ENCODE measurements at regions not wholly inside any gene's neighbourhood (a gene's known extent, or its start where the extent isn't known, plus 50 kb on each side); places are given as distances from the start of the nearest gene placed in this dataset.

DNA sequence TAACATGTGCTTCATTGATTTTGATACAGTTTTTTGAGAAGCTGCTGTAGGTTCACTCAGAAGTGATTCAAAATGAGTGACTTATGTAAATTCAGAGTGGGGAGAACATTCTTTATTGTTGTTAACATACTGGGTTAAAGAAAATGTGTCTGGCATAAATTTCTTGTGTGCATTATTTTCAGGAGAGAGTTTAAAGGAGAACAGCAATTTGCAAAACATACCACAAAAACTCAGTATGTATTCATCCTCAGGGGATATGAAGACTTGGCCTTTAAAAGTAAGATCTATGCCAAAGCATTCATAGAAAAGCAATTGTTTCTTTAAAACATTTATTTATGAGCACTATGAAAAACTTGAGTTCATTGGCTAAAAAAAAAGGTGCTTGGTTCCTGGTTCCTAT lies 1089.8 kb downstream of the ROBO2 start:
- no peak for DNase-seq (ENCODE audit: low read depth)
- no peak overlapping the region for H3K4me3 ChIP-seq (ENCODE audit: low read depth, low read length)
- TF ChIP-seq, protein P1, sequence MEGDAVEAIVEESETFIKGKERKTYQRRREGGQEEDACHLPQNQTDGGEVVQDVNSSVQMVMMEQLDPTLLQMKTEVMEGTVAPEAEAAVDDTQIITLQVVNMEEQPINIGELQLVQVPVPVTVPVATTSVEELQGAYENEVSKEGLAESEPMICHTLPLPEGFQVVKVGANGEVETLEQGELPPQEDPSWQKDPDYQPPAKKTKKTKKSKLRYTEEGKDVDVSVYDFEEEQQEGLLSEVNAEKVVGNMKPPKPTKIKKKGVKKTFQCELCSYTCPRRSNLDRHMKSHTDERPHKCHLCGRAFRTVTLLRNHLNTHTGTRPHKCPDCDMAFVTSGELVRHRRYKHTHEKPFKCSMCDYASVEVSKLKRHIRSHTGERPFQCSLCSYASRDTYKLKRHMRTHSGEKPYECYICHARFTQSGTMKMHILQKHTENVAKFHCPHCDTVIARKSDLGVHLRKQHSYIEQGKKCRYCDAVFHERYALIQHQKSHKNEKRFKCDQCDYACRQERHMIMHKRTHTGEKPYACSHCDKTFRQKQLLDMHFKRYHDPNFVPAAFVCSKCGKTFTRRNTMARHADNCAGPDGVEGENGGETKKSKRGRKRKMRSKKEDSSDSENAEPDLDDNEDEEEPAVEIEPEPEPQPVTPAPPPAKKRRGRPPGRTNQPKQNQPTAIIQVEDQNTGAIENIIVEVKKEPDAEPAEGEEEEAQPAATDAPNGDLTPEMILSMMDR (IDR thresholded peaks at IDR 0.05; ENCODE audit: low read depth, low read length, missing control alignments), result no peak

DNA sequence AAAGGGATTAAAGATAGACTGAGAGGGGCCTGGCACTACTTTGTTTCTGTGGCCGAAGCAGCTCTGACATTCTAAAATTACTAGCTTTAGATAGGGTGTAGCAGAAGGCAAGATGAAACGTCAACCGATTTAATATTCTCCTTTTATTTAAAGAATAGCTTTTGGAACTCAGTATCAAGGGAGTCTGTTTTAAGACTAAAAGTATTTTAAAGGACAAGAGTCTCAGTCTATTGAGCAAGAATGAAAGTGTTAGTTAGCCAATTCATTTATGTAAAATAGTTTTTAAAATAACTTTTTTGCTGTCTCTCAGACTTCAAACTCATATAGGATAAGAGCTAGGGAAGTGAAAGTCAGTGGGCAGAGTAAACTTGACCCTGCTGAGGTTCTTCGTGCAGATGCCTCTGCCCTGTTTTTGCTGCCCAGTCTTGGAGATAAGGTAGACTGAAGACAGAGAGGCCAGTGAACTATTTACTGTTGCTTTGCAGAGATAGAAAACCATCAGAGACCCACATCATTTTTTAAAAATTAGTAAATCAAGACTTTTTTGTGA lies 1090.9 kb downstream of the ROBO2 start:
- no peak for DNase-seq (ENCODE audit: low read depth)
- TF ChIP-seq, protein P1 (IDR thresholded peaks at IDR 0.05; ENCODE audit: low read depth, low read length, missing control alignments), result no peak
- no peak overlapping the region for H3K4me3 ChIP-seq (ENCODE audit: low read depth, low read length)

DNA sequence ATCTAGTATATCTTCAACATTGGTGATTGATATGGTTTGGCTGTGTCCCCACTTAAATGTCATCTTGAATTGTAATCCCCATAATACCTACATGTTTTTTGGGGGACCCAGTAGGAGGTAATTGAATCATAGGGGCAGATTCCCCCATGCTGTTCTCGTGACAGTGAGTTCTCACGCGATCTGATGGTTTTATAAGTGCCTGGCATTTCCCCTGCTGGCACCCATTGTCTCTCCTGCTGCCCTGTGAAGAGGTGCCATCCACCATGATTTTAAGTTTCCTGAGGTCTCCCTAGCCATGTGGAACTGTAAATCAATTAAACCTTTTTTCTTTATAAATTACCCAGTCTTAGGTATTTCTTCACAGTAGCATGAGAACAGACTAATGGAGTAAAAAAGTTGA lies 1094.6 kb downstream of the ROBO2 start:
- no peak overlapping the region for H3K4me3 ChIP-seq (ENCODE audit: low read depth, low read length)
- no peak for DNase-seq (ENCODE audit: low read depth)
- TF ChIP-seq, protein P1 (IDR thresholded peaks at IDR 0.05; ENCODE audit: low read depth, low read length, missing control alignments), result no peak

DNA sequence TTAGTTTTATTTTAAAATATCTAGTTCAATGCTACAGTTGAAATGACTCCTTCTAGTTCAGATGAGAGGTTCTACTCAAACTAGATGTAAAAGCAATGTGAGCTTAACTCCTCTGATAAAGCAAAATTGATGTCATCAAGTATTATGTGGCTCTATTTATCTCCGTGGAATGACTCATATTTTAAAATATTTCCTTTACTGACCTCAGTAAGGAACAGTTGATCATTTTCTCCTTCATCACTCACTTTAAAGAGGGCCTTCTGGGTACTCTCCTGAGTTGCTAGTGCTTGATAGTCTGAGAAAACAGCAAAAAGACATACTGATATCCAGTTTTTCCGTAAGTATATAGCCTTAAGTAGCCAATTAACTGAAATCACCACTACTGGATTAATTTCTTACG lies 1099.3 kb downstream of the ROBO2 start:
- TF ChIP-seq, protein P1 (IDR thresholded peaks at IDR 0.05; ENCODE audit: low read depth, low read length, missing control alignments), result no peak
- H3K4me3 ChIP-seq (ENCODE audit: low read depth, low read length), result no peak overlapping the region
- no peak for DNase-seq (ENCODE audit: low read depth)

DNA sequence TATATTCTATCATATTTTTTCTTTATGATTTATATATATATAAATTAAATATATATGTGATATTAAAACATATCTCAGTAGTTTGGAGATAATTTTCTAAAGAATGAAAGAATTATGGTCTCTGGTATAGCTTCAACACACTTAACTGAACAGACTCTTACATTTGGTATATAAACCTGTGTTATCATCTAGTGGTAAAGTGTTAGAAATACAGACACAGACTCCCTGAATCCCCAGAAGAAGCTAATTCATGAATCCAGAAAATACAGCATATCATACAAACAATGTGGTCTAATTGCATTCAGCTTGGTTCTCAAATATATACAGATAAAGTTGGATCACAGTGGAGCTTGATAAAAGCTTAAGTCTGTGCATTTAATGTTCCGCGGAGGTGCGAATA lies 1100.4 kb downstream of the ROBO2 start:
- TF ChIP-seq, protein P1 (IDR thresholded peaks at IDR 0.05; ENCODE audit: low read depth, low read length, missing control alignments), result no peak
- H3K4me3 ChIP-seq (ENCODE audit: low read depth, low read length), result no peak overlapping the region
- DNase-seq (ENCODE audit: low read depth), result no peak

DNA sequence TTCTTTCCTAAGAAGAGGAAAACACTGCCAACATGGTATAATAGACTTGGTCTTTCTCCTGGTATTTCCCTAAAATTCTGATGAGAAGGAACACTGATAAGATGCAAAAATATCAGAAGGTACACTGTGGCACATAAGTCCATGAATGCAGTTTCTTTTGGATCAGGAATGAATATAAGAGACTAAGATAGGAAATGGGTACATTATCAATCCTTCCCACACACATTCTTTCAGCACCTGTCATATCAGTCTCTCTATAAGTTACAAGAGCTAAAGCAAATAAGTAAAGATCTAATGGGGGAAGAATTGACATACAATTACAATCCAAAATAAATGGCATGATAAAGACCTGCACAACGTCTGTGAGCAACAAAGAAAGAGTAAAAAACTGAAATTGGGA lies 1101.0 kb downstream of the ROBO2 start:
- no peak for DNase-seq (ENCODE audit: low read depth)
- TF ChIP-seq, protein P1 (IDR thresholded peaks at IDR 0.05; ENCODE audit: low read depth, low read length, missing control alignments), result no peak
- H3K4me3 ChIP-seq (ENCODE audit: low read depth, low read length), result no peak overlapping the region

DNA sequence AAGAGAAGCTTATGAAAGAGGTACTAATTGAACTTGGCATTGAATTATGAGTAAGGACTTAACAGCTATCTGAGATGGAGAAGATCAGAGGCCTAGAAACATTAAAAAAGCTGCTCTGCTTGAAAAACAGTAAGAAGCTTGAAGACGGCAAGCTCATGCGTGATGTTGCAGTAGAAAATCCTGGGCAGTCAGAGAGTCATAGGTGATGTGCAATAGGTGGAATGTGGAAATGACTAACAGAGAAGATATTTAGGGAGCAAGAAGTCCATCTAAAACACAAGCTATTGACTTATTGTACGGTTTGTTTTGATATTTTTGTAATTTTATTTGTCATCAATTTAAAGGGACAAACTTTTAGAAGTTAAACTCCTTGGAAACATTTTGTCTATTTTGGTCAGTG lies 1101.4 kb downstream of the ROBO2 start:
- TF ChIP-seq, protein P1 (IDR thresholded peaks at IDR 0.05; ENCODE audit: low read depth, low read length, missing control alignments), result no peak
- H3K4me3 ChIP-seq (ENCODE audit: low read depth, low read length), result no peak overlapping the region
- no peak for DNase-seq (ENCODE audit: low read depth)

Data from GM12864 (cell line).